ENCODE measurements at regions not wholly inside any gene's neighbourhood (a gene's known extent, or its start where the extent isn't known, plus 50 kb on each side); places are given as distances from the start of the nearest gene placed in this dataset.

GRCh38 chr16:5603836-5604235 lies 506.2 kb upstream of the EEF2KMT start:
- ChIA-PET POLR2A (no interaction called here), CTCF (no interaction called here)
- Histone ChIP-seq H3K27me3 (ENCODE audit: control insufficient read depth, insufficient read depth, low read length) (no peaks in the 10 kb centered on the region), H3K36me3 (ENCODE audit: control insufficient read depth, insufficient read depth, low read length) (no peaks in the 10 kb centered on the region), H3K4me3 (ENCODE audit: low read depth, low read length) (no peak overlapping the region)
- DNase-seq (ENCODE audit: low read depth): no peak
- TF ChIP-seq CTCF (IDR thresholded peaks at IDR 0.05; ENCODE audit: insufficient read depth, low read depth, low read length): no peak

- CTCF ChIA-PET: no interaction called here
- no peak for DNase-seq (ENCODE audit: low read depth)
- Histone ChIP-seq H3K27me3 (ENCODE audit: control insufficient read depth, insufficient read depth, low read length) (no peaks in the 10 kb centered on the region), H3K4me3 (ENCODE audit: low read depth, low read length) (no peak overlapping the region), H3K36me3 (ENCODE audit: control insufficient read depth, insufficient read depth, low read length) (no peaks in the 10 kb centered on the region)
- POLR2A ChIA-PET: no interaction called here
- no peak for TF ChIP-seq CTCF (IDR thresholded peaks at IDR 0.05; ENCODE audit: insufficient read depth, low read depth, low read length)
Observed at GRCh38 chr16:5601957-5602356, 504.4 kb upstream of the EEF2KMT start.

GRCh38 chr16:5598793-5599192 lies 501.2 kb upstream of the EEF2KMT start:
- no peak overlapping the region for H3K4me3 ChIP-seq (ENCODE audit: low read depth, low read length)
- no peak for DNase-seq (ENCODE audit: low read depth)
- no peaks in the 10 kb centered on the region for H3K27me3 ChIP-seq (ENCODE audit: control insufficient read depth, insufficient read depth, low read length)
- ChIA-PET POLR2A (no interaction called here), CTCF (no interaction called here)
- no peaks in the 10 kb centered on the region for H3K36me3 ChIP-seq (ENCODE audit: control insufficient read depth, insufficient read depth, low read length)
- TF ChIP-seq CTCF (IDR thresholded peaks at IDR 0.05; ENCODE audit: insufficient read depth, low read depth, low read length): no peak

- no peak for DNase-seq (ENCODE audit: low read depth)
- H3K36me3 ChIP-seq (ENCODE audit: control insufficient read depth, insufficient read depth, low read length): no peaks in the 10 kb centered on the region
- H3K27me3 ChIP-seq (ENCODE audit: control insufficient read depth, insufficient read depth, low read length): no peaks in the 10 kb centered on the region
- no peak for TF ChIP-seq CTCF (IDR thresholded peaks at IDR 0.05; ENCODE audit: insufficient read depth, low read depth, low read length)
- POLR2A ChIA-PET: no interaction called here
- H3K4me3 ChIP-seq (ENCODE audit: low read depth, low read length): no peak overlapping the region
- CTCF ChIA-PET: interaction anchor here (0.5 kb wide), 1 partner anchor 1654 kb away, joined by 3 read pairs; no protein-coding TSS in a partner anchor
Observed at GRCh38 chr16:5595849-5596248, 498.3 kb upstream of the EEF2KMT start.

GRCh38 chr16:5590416-5590815 lies 492.8 kb upstream of the EEF2KMT start:
- POLR2A ChIA-PET: no interaction called here
- no peak for TF ChIP-seq CTCF (IDR thresholded peaks at IDR 0.05; ENCODE audit: insufficient read depth, low read depth, low read length)
- no peak for DNase-seq (ENCODE audit: low read depth)
- Histone ChIP-seq H3K36me3 (ENCODE audit: control insufficient read depth, insufficient read depth, low read length) (no peaks in the 10 kb centered on the region), H3K27me3 (ENCODE audit: control insufficient read depth, insufficient read depth, low read length) (no peaks in the 10 kb centered on the region), H3K4me3 (ENCODE audit: low read depth, low read length) (no peak overlapping the region)
- CTCF ChIA-PET: no interaction called here
